ENCODE measurements at regions not wholly inside any gene's neighbourhood (a gene's known extent, or its start where the extent isn't known, plus 50 kb on each side); places are given as distances from the start of the nearest gene placed in this dataset.

GRCh38 chr9:107896544-107896943, 407.0 kb upstream of the KLF4 start:
- H3K36me3 ChIP-seq (ENCODE audit: control insufficient read depth, insufficient read depth, low read length) = no peaks in the 10 kb centered on the region
- no peak overlapping the region for H2AK5ac ChIP-seq (ENCODE audit: low read depth, low read length)
- no peak overlapping the region for H3K56ac ChIP-seq (ENCODE audit: extremely low read depth, insufficient read depth, low read length)
- no peak for TF ChIP-seq RFX5 (IDR thresholded peaks at IDR 0.05; ENCODE audit: low read depth, low read length)
- no peak for TF ChIP-seq MAFK (IDR thresholded peaks at IDR 0.05; ENCODE audit: low read depth, low read length)
- TF ChIP-seq RAD21 (IDR thresholded peaks at IDR 0.05; ENCODE audit: low read length) = no peak
- TF ChIP-seq MAZ (IDR thresholded peaks at IDR 0.05; ENCODE audit: borderline replicate concordance, low read depth, low read length) = no peak
- no peak for TF ChIP-seq BHLHE40 (IDR thresholded peaks at IDR 0.05; ENCODE audit: low read depth, low read length)
- no peak for TF ChIP-seq FOS (IDR thresholded peaks at IDR 0.05; ENCODE audit: low read depth, low read length)
- TF ChIP-seq, protein P1, sequence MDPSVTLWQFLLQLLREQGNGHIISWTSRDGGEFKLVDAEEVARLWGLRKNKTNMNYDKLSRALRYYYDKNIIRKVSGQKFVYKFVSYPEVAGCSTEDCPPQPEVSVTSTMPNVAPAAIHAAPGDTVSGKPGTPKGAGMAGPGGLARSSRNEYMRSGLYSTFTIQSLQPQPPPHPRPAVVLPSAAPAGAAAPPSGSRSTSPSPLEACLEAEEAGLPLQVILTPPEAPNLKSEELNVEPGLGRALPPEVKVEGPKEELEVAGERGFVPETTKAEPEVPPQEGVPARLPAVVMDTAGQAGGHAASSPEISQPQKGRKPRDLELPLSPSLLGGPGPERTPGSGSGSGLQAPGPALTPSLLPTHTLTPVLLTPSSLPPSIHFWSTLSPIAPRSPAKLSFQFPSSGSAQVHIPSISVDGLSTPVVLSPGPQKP (IDR thresholded peaks at IDR 0.05; ENCODE audit: borderline replicate concordance, low read depth, low read length) = no peak
- no peak for TF ChIP-seq CHD1 (IDR thresholded peaks at IDR 0.05; ENCODE audit: low read depth, low read length)
- no peak for TF ChIP-seq RCOR1 (IDR thresholded peaks at IDR 0.05; ENCODE audit: insufficient replicate concordance, low read length)
- no peak for TF ChIP-seq POLR2A (IDR thresholded peaks at IDR 0.05; ENCODE audit: low read depth, low read length)
- TF ChIP-seq MXI1 (IDR thresholded peaks at IDR 0.05; ENCODE audit: borderline replicate concordance, low read depth, low read length) = no peak
- H3K4me2 ChIP-seq (ENCODE audit: low read depth, low read length) = no peak overlapping the region
- H3K9me1 ChIP-seq (ENCODE audit: insufficient read depth, low read length) = peaks cover 11% of the 10 kb centered on the region; the same call in 1 of the 2 replicates
- no peaks in the 10 kb centered on the region; the same call in 1 of the 2 replicates for H3K27me3 ChIP-seq (ENCODE audit: control insufficient read depth, insufficient read depth, low read length)
- in situ Hi-C loops (cut with MboI; ENCODE audit: low sequenced_read_pairs) = loop anchor here (25.0 kb wide), 1 partner anchor 409 kb away; the partner anchor contains the start of gene KLF4
- ChIA-PET CTCF (interaction anchor here (0.6 kb wide), 1 partner anchor 36 kb away, joined by 3 read pairs; no protein-coding TSS in a partner anchor), POLR2A (ENCODE audit: unreplicated experiment) (no interaction called here)
- no peak overlapping the region for H2AFZ ChIP-seq (replicated peaks; ENCODE audit: low read length, poor library complexity)
- no peak overlapping the region for H3K4me3 ChIP-seq (ENCODE audit: insufficient read depth, low read depth, low read length)
- no peak overlapping the region for H2BK5ac ChIP-seq (ENCODE audit: low read depth, low read length, poor library complexity, severe bottlenecking)
- no TSS peak for BruUV-seq (replicated peaks)
- 0 out of 2 replicates have a peak overlapping the region, but pooled peaks have one; percentile 3 for H2BK120ac ChIP-seq (ENCODE audit: low read depth, low read length)
- H2BK15ac ChIP-seq (ENCODE audit: low read depth, low read length) = no peak overlapping the region
- no peak overlapping the region for H3K23ac ChIP-seq (ENCODE audit: low read depth, low read length)
- peak overlapping the region; percentile 69; the same call in 1 of the 2 replicates for H3K27ac ChIP-seq (ENCODE audit: insufficient read depth, low read length)
- no peak overlapping the region for H3K4ac ChIP-seq (ENCODE audit: low read depth, low read length)
- no CpG with 5 or more reads among the region's 1 CpG for WGBS, 2 experiments (ENCODE audit: extremely low coverage in 2 of 2, insufficient read length in 1 of 2)
- ATAC-seq (ENCODE audit: low read depth) = no peak
- intact Hi-C loops (cut with micrococcal nuclease) = loop anchor here (10.0 kb wide), 1 partner anchor 548 kb away; no protein-coding TSS in a partner anchor
- no peak overlapping the region for H4K8ac ChIP-seq (ENCODE audit: low read depth in 2 of 2, low read length in 2 of 2)
- no peaks in the 10 kb centered on the region for H3K79me1 ChIP-seq (ENCODE audit: low read depth in 1 of 2, low read length in 2 of 2)
- peak overlapping the region; percentile 22 for H3K18ac ChIP-seq (ENCODE audit: low read depth, low read length)
- no peak overlapping the region for H3K14ac ChIP-seq (replicated peaks; ENCODE audit: low read depth, low read length)
- H3K4me1 ChIP-seq (ENCODE audit: control insufficient read depth, insufficient read depth, low read length) = peaks cover 12% of the 10 kb centered on the region
- no peaks in the 10 kb centered on the region for H4K20me1 ChIP-seq (ENCODE audit: insufficient read depth, low read length)
- peak overlapping the region; percentile 8; the same call in 1 of the 2 replicates for H4K91ac ChIP-seq (ENCODE audit: insufficient read depth, low read depth, low read length)
- H4K5ac ChIP-seq (ENCODE audit: low read depth, low read length) = peak overlapping the region; percentile 17; the same call in 1 of the 2 replicates
- DNase-seq = no peak
- dilution Hi-C loops (cut with HindIII; ENCODE audit: low sequenced_read_pairs, unreplicated experiment) = no loop called here
- H2BK20ac ChIP-seq (ENCODE audit: low read depth, low read length) = peak overlapping the region; percentile 18; the same call in 1 of the 2 replicates
- no peak overlapping the region for H3K9ac ChIP-seq (ENCODE audit: low read depth, low read length)
- H2AK9ac ChIP-seq (replicated peaks; ENCODE audit: low read depth, low read length, poor library complexity) = no peak overlapping the region
- H3K9me3 ChIP-seq (ENCODE audit: control insufficient read depth, insufficient read depth, low read length) = no peaks in the 10 kb centered on the region
